SK-N-SH (cell line): ENCODE measurements at regions not wholly inside any gene's neighbourhood (a gene's known extent, or its start where the extent isn't known, plus 50 kb on each side); places are given as distances from the start of the nearest gene placed in this dataset.

Source experiments
- CTCF ChIA-PET: fragments of 300-600, 350-600 bp; formaldehyde crosslinking; extraction: SDS; loops from one replicate; lab custom pipeline; 2021; lab: Yijun Ruan, JAX
- POLR2A ChIA-PET: fragments of 350-600 bp; sonication (Branson Sonifier 250); formaldehyde crosslinking; extraction: SDS; loops from one replicate; lab custom pipeline; 2020; ENCODE audit warnings: antibody characterized with exemption, inconsistent platforms; lab: Yijun Ruan, JAX
- DNase-seq: peaks from one replicate; pipeline ENCODE4 v3.0.0; 2012
- H2AFZ ChIP-seq: fragments of 200-600 bp; sonication (generic); 2 replicates; pipeline ENCODE4 v1.8.1; 2016; ENCODE audit warnings: antibody characterized with exemption, mild to moderate bottlenecking, low read depth
- H3F3A ChIP-seq: fragments of 200-600 bp; sonication (generic); replicated peaks from 2 replicates; pipeline ENCODE3; 2016; ENCODE audit warnings: antibody characterized with exemption, mild to moderate bottlenecking; ENCODE audit not compliant: insufficient read depth
- H3K27ac ChIP-seq, 2 experiments: fragments of 200-500 bp in 1 of 2; fragments of 200-600 bp in 1 of 2; sonication (Bioruptor generic) in 1 of 2; sonication (generic), shearing (Covaris generic) in 1 of 2; 2 replicates each; pipeline versions ENCODE4 v1.5.1 to v1.6.1; 2014 to 2016; ENCODE audit warnings: low read depth in 2 of 2, inconsistent platforms in 1 of 2, low read length in 1 of 2, mild to moderate bottlenecking in 1 of 2, mixed read lengths in 1 of 2
- H3K27me3 ChIP-seq: fragments of 200-600 bp; sonication (generic), shearing (Covaris generic); 2 replicates; pipeline ENCODE4 v1.6.1; 2016; ENCODE audit warnings: mixed run types; ENCODE audit not compliant: insufficient read depth
- H3K36me3 ChIP-seq, 2 experiments: fragments of 200-500 bp in 1 of 2; fragments of 200-600 bp in 1 of 2; sonication (Bioruptor generic) in 1 of 2; sonication (generic) in 1 of 2; replicated peaks in 1 of 2; 2 replicates each; pipeline versions ENCODE3 to v1.5.1; 2014 to 2016; ENCODE audit warnings: low read length in 1 of 2, mild to moderate bottlenecking in 1 of 2; ENCODE audit not compliant: insufficient read depth in 2 of 2, control insufficient read depth in 1 of 2
- H3K4me1 ChIP-seq, 2 experiments: fragments of 200-500 bp in 1 of 2; fragments of 200-600 bp in 1 of 2; sonication (Bioruptor generic) in 1 of 2; sonication (generic), shearing (Covaris generic) in 1 of 2; 2 replicates each; pipeline versions ENCODE4 v1.5.1 to v1.6.1; 2014 to 2016; ENCODE audit warnings: low read depth in 1 of 2, low read length in 1 of 2, mixed run types in 1 of 2; ENCODE audit not compliant: insufficient read depth in 2 of 2, control insufficient read depth in 1 of 2
- H3K4me2 ChIP-seq: fragments of 200-600 bp; sonication (generic), shearing (Covaris generic); 2 replicates; pipeline ENCODE4 v1.6.1; 2017; ENCODE audit warnings: mixed run types
- H3K4me3 ChIP-seq, 2 experiments: fragments of 200-500 bp in 1 of 2; fragments of 200-600 bp in 1 of 2; sonication (Bioruptor generic) in 1 of 2; sonication (generic), shearing (Covaris generic) in 1 of 2; 2 replicates each; pipeline versions ENCODE4 v1.5.1 to v1.8.1; 2014 to 2016; ENCODE audit warnings: low read depth in 2 of 2, inconsistent platforms in 1 of 2, low read length in 1 of 2, mild to moderate bottlenecking in 1 of 2, mixed read lengths in 1 of 2, moderate library complexity in 1 of 2
- H3K79me2 ChIP-seq: fragments of 200-600 bp; sonication (generic); 2 replicates; pipeline ENCODE4 v1.8.1; 2017; ENCODE audit warnings: mild to moderate bottlenecking; ENCODE audit not compliant: insufficient read depth
- H3K9ac ChIP-seq: fragments of 200-600 bp; sonication (generic); 2 replicates; pipeline ENCODE4 v1.6.1; 2017; ENCODE audit warnings: mixed run types
- H3K9me2 ChIP-seq: fragments of 200-600 bp; sonication (generic); 2 replicates; pipeline ENCODE4 v1.6.1; 2017; ENCODE audit warnings: mixed run types
- H3K9me3 ChIP-seq: fragments of 200-600 bp; sonication (generic); 2 replicates; pipeline ENCODE4 v1.6.1; 2017; ENCODE audit warnings: mixed run types, mild to moderate bottlenecking, moderate library complexity
- H4K20me1 ChIP-seq: fragments of 200-600 bp; sonication (generic); 2 replicates; pipeline ENCODE4 v1.6.1; 2017; ENCODE audit warnings: mild to moderate bottlenecking, mixed run types; ENCODE audit not compliant: insufficient read depth
- EZH2phosphoT487 ChIP-seq: fragments of 200-600 bp; sonication (generic); IDR thresholded peaks from 2 replicates; pipeline ENCODE4 v1.6.1; 2017; ENCODE audit warnings: low read depth, mixed run types, mild to moderate bottlenecking, antibody characterized with exemption, moderate library complexity, borderline replicate concordance
- FOSL2 ChIP-seq: IDR thresholded peaks from 2 replicates; pipeline ENCODE4 v1.4.0; 2012; ENCODE audit warnings: low read depth, mild to moderate bottlenecking, moderate library complexity, borderline replicate concordance
- FOXM1 ChIP-seq: IDR thresholded peaks from 2 replicates; pipeline ENCODE4 v1.4.0; 2012; ENCODE audit warnings: low read depth, mild to moderate bottlenecking
- GABPA ChIP-seq: IDR thresholded peaks from 2 replicates; pipeline ENCODE4 v1.4.0; 2012; ENCODE audit warnings: low read depth, mild to moderate bottlenecking
- GATA2 ChIP-seq: sonication (generic); formaldehyde crosslinking; IDR thresholded peaks from 2 replicates; pipeline ENCODE4 v1.5.0; 2020; ENCODE audit warnings: mild to moderate bottlenecking, missing genetic modification reagents
- JUND ChIP-seq: IDR thresholded peaks from 2 replicates; pipeline ENCODE4 v1.4.0; 2012
- MXI1 ChIP-seq: IDR thresholded peaks from 2 replicates; pipeline ENCODE4 v1.6.1; 2012; ENCODE audit warnings: mild to moderate bottlenecking, low read depth, low read length, improper control_type of control experiment
- NFIC ChIP-seq: IDR thresholded peaks from 2 replicates; pipeline ENCODE4 v1.4.0; 2012; ENCODE audit warnings: borderline replicate concordance
- NRF1 ChIP-seq: IDR thresholded peaks from 2 replicates; pipeline ENCODE4 v1.6.1; 2012; ENCODE audit warnings: low read depth, mild to moderate bottlenecking, low read length
- RFX5 ChIP-seq: IDR thresholded peaks from 2 replicates; pipeline ENCODE4 v1.6.1; 2012; ENCODE audit warnings: mild to moderate bottlenecking, improper control_type of control experiment, low read length
- RXRA ChIP-seq: IDR thresholded peaks from 2 replicates; pipeline ENCODE4 v1.4.0; 2012; ENCODE audit warnings: low read depth, mild to moderate bottlenecking, borderline replicate concordance
- SMC3 ChIP-seq: IDR thresholded peaks from 2 replicates; pipeline ENCODE4 v1.6.1; 2012; ENCODE audit warnings: low read depth, low read length, improper control_type of control experiment
- TCF12 ChIP-seq: IDR thresholded peaks from 2 replicates; pipeline ENCODE4 v1.4.0; 2012
- TEAD4 ChIP-seq: IDR thresholded peaks from 2 replicates; pipeline ENCODE4 v1.4.0; 2012; ENCODE audit warnings: mild to moderate bottlenecking, borderline replicate concordance; ENCODE audit not compliant: insufficient read depth
- YY1 ChIP-seq: IDR thresholded peaks from 2 replicates; pipeline ENCODE4 v1.4.0; 2012; ENCODE audit warnings: low read depth, mild to moderate bottlenecking
- WGBS: methylation state at CpG from one replicate; pipeline ENCODE4 v1.1.6; 2017; ENCODE audit warnings: low lambda C conversion rate; 5-methylcytosine and 5-hydroxymethylcytosine counted together
- TF ChIP-seq, protein P1 (sequence below): IDR thresholded peaks from 2 replicates; pipeline ENCODE4 v1.6.1; 2012; ENCODE audit warnings: mild to moderate bottlenecking, low read depth, low read length, moderate library complexity
- TF ChIP-seq, protein P2 (sequence below): fragments of 150-350 bp; IDR thresholded peaks from 2 replicates; pipeline ENCODE4 v1.6.1; 2016; ENCODE audit warnings: mild to moderate bottlenecking, low read depth, low read length
- TF ChIP-seq, protein P3 (sequence below): IDR thresholded peaks from 2 replicates; pipeline ENCODE4 v1.4.0; 2012; ENCODE audit warnings: low read depth, borderline replicate concordance
- TF ChIP-seq, protein P4 (sequence below): IDR thresholded peaks from 2 replicates; pipeline ENCODE4 v1.4.0; 2012; ENCODE audit warnings: low read depth, borderline replicate concordance

DNA sequence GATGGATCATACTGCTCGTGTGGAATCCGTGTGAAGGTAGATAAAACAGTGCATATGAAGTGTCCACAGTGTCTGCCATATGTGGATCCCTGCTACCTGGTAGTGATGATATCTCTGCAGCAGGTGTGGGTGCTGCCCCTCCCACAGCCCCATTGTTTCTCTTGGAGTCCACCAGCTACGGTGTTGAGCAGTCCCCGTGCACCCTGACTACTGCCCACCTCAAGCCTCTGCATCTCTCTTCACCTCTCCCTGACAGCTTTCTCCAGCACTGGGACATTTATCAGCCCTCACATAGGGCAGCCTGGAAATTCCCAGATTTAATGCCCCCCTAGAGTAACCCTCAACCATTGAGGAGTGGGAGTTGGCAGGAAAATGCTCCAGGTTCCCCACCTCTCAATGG lies 244.7 kb downstream of the IRF8 start (continued):
- TF ChIP-seq RFX5 (no peak), NRF1 (no peak)

DNA sequence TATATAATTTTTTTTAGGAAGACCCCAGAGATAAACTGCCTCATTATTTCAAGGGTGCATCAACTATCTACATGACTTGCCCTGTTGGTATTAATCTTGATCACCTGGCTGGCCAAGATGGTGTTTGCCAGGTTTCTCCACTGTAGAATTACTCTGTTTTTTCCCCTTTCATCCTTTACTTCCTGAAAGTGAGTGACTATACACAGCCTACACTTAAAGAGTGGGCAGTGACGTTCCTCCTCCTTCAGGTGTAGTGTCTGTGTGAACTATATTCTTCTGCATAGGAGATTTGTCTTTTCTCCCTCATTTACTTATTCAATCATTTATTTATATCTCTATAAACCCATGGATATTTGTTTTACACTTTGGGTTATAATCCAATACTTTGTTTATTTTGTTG lies 246.7 kb downstream of the IRF8 start:
- H3K27ac ChIP-seq = no peak overlapping the region
- no peak overlapping the region for H2AFZ ChIP-seq
- no peaks in the 10 kb centered on the region for H3K79me2 ChIP-seq
- H3K4me3 ChIP-seq = no peak overlapping the region
- no peak overlapping the region for H3K9ac ChIP-seq
- TF ChIP-seq EZH2phosphoT487 (no peak), FOXM1 (no peak), TCF12 (no peak), TEAD4 (no peak), SMC3 (no peak), FOSL2 (no peak), GATA2 (no peak), RXRA (no peak), NFIC (no peak), MXI1 (no peak), JUND (no peak), GABPA (no peak), YY1 (no peak)
- TF ChIP-seq, protein P1, sequence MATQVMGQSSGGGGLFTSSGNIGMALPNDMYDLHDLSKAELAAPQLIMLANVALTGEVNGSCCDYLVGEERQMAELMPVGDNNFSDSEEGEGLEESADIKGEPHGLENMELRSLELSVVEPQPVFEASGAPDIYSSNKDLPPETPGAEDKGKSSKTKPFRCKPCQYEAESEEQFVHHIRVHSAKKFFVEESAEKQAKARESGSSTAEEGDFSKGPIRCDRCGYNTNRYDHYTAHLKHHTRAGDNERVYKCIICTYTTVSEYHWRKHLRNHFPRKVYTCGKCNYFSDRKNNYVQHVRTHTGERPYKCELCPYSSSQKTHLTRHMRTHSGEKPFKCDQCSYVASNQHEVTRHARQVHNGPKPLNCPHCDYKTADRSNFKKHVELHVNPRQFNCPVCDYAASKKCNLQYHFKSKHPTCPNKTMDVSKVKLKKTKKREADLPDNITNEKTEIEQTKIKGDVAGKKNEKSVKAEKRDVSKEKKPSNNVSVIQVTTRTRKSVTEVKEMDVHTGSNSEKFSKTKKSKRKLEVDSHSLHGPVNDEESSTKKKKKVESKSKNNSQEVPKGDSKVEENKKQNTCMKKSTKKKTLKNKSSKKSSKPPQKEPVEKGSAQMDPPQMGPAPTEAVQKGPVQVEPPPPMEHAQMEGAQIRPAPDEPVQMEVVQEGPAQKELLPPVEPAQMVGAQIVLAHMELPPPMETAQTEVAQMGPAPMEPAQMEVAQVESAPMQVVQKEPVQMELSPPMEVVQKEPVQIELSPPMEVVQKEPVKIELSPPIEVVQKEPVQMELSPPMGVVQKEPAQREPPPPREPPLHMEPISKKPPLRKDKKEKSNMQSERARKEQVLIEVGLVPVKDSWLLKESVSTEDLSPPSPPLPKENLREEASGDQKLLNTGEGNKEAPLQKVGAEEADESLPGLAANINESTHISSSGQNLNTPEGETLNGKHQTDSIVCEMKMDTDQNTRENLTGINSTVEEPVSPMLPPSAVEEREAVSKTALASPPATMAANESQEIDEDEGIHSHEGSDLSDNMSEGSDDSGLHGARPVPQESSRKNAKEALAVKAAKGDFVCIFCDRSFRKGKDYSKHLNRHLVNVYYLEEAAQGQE = no peak
- TF ChIP-seq, protein P2, sequence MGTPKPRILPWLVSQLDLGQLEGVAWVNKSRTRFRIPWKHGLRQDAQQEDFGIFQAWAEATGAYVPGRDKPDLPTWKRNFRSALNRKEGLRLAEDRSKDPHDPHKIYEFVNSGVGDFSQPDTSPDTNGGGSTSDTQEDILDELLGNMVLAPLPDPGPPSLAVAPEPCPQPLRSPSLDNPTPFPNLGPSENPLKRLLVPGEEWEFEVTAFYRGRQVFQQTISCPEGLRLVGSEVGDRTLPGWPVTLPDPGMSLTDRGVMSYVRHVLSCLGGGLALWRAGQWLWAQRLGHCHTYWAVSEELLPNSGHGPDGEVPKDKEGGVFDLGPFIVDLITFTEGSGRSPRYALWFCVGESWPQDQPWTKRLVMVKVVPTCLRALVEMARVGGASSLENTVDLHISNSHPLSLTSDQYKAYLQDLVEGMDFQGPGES = no peak
- TF ChIP-seq, protein P3, sequence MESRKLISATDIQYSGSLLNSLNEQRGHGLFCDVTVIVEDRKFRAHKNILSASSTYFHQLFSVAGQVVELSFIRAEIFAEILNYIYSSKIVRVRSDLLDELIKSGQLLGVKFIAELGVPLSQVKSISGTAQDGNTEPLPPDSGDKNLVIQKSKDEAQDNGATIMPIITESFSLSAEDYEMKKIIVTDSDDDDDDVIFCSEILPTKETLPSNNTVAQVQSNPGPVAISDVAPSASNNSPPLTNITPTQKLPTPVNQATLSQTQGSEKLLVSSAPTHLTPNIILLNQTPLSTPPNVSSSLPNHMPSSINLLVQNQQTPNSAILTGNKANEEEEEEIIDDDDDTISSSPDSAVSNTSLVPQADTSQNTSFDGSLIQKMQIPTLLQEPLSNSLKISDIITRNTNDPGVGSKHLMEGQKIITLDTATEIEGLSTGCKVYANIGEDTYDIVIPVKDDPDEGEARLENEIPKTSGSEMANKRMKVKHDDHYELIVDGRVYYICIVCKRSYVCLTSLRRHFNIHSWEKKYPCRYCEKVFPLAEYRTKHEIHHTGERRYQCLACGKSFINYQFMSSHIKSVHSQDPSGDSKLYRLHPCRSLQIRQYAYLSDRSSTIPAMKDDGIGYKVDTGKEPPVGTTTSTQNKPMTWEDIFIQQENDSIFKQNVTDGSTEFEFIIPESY = no peak
- TF ChIP-seq, protein P4, sequence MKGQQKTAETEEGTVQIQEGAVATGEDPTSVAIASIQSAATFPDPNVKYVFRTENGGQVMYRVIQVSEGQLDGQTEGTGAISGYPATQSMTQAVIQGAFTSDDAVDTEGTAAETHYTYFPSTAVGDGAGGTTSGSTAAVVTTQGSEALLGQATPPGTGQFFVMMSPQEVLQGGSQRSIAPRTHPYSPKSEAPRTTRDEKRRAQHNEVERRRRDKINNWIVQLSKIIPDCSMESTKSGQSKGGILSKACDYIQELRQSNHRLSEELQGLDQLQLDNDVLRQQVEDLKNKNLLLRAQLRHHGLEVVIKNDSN = no peak
- no peaks in the 10 kb centered on the region for H3K36me3 ChIP-seq
- H3F3A ChIP-seq = no peaks in the 10 kb centered on the region
- H3K4me1 ChIP-seq = no peaks in the 10 kb centered on the region
- peaks cover 13% of the 10 kb centered on the region for H3K27me3 ChIP-seq
- no peaks in the 10 kb centered on the region for H3K9me2 ChIP-seq
- H3K9me3 ChIP-seq = no peaks in the 10 kb centered on the region
- ChIA-PET POLR2A (no interaction called here), CTCF (no interaction called here)
- DNase-seq = no peak
- no peak overlapping the region for H3K4me2 ChIP-seq
- no peaks in the 10 kb centered on the region for H4K20me1 ChIP-seq
- 0% methylated on average over 1 of the region's 1 CpG for WGBS
